Endothelial cell (in vitro differentiated cells): ENCODE measurements at regions not wholly inside any gene's neighbourhood (a gene's known extent, or its start where the extent isn't known, plus 50 kb on each side); places are given as distances from the start of the nearest gene placed in this dataset.

Experiments
- DNase-seq: peaks from one replicate; pipeline ENCODE4 v3.0.0; 2021; ENCODE audit warnings: low spot score
- H3K27ac Mint-ChIP-seq: one replicate; pipeline ENCODE4 v1.8.0; 2021; ENCODE audit warnings: mixed read lengths, inconsistent platforms; ENCODE audit not compliant: unreplicated experiment
- H3K27me3 Mint-ChIP-seq: one replicate; pipeline ENCODE4 v1.8.0; 2021; ENCODE audit warnings: mild to moderate bottlenecking, moderate library complexity, mixed read lengths, inconsistent platforms; ENCODE audit not compliant: unreplicated experiment
- H3K36me3 Mint-ChIP-seq: one replicate; pipeline ENCODE4 v1.8.0; 2021; ENCODE audit warnings: mild to moderate bottlenecking, low read depth, mixed read lengths, inconsistent platforms; ENCODE audit not compliant: unreplicated experiment
- H3K4me1 Mint-ChIP-seq: one replicate; pipeline ENCODE4 v1.8.0; 2021; ENCODE audit warnings: mild to moderate bottlenecking, mixed read lengths, inconsistent platforms; ENCODE audit not compliant: unreplicated experiment
- H3K4me3 Mint-ChIP-seq: one replicate; pipeline ENCODE4 v1.8.0; 2021; ENCODE audit warnings: mild to moderate bottlenecking, mixed read lengths, inconsistent platforms; ENCODE audit not compliant: unreplicated experiment
- H3K9me3 Mint-ChIP-seq: one replicate; pipeline ENCODE4 v1.8.0; 2021; ENCODE audit warnings: mixed read lengths, inconsistent platforms; ENCODE audit not compliant: unreplicated experiment
- TF ChIP-seq, protein P1 (sequence below): fragments of 200-600 bp; sonication (generic); IDR thresholded peaks from one replicate; pipeline ENCODE4 v1.5.0; 2021; ENCODE audit warnings: antibody characterized with exemption; ENCODE audit not compliant: unreplicated experiment

GRCh38 chr13:105168295-105168694 is 1367.2 kb downstream of the EFNB2 start:
- Mint-ChIP-seq H3K36me3 (no peaks in the 10 kb centered on the region), H3K4me1 (no peaks in the 10 kb centered on the region), H3K27ac (no peak overlapping the region), H3K4me3 (no peak overlapping the region), H3K27me3 (no peaks in the 10 kb centered on the region), H3K9me3 (no peaks in the 10 kb centered on the region)
- DNase-seq = no peak
- TF ChIP-seq, protein P1, sequence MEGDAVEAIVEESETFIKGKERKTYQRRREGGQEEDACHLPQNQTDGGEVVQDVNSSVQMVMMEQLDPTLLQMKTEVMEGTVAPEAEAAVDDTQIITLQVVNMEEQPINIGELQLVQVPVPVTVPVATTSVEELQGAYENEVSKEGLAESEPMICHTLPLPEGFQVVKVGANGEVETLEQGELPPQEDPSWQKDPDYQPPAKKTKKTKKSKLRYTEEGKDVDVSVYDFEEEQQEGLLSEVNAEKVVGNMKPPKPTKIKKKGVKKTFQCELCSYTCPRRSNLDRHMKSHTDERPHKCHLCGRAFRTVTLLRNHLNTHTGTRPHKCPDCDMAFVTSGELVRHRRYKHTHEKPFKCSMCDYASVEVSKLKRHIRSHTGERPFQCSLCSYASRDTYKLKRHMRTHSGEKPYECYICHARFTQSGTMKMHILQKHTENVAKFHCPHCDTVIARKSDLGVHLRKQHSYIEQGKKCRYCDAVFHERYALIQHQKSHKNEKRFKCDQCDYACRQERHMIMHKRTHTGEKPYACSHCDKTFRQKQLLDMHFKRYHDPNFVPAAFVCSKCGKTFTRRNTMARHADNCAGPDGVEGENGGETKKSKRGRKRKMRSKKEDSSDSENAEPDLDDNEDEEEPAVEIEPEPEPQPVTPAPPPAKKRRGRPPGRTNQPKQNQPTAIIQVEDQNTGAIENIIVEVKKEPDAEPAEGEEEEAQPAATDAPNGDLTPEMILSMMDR = no peak

GRCh38 chr13:105167385-105167784 is 1368.1 kb downstream of the EFNB2 start:
- DNase-seq = no peak
- H3K9me3 Mint-ChIP-seq = no peaks in the 10 kb centered on the region

GRCh38 chr13:105165449-105166125 is 1369.9 kb downstream of the EFNB2 start:
- DNase-seq = no peak
- Mint-ChIP-seq H3K36me3 (no peaks in the 10 kb centered on the region), H3K9me3 (no peaks in the 10 kb centered on the region), H3K27me3 (no peaks in the 10 kb centered on the region), H3K4me3 (no peak overlapping the region), H3K27ac (no peak overlapping the region), H3K4me1 (no peaks in the 10 kb centered on the region)
- TF ChIP-seq, protein P1 = no peak

More at GRCh38 chr13:105167385-105167784, 1368.1 kb downstream of the EFNB2 start:
- TF ChIP-seq, protein P1 = no peak
- no peak overlapping the region for H3K27ac Mint-ChIP-seq
- H3K4me1 Mint-ChIP-seq = no peaks in the 10 kb centered on the region
- no peak overlapping the region for H3K4me3 Mint-ChIP-seq
- H3K36me3 Mint-ChIP-seq = no peaks in the 10 kb centered on the region
- no peaks in the 10 kb centered on the region for H3K27me3 Mint-ChIP-seq

DNA sequence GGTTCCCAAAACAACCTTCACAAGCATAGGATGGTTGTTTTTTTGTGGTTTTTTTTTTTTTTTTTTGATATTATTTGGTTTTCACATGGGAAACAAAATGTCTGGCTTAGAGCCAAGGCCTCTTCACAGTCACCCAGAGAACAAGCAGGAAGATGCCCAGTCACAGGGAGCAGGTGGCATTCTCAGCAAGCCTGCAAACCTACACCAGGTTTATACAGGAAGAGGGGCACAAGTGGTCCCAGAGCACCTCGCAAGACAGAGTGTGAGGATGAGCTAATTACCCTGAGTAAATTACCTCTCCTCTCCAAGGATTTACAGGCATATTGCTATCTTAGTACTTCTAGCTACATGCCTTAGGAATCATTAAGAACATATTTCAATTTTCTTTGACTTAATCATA is 1375.6 kb downstream of the EFNB2 start:
- H3K4me3 Mint-ChIP-seq = no peak overlapping the region
- no peaks in the 10 kb centered on the region for H3K27me3 Mint-ChIP-seq
- H3K4me1 Mint-ChIP-seq = no peaks in the 10 kb centered on the region
- TF ChIP-seq, protein P1 = no peak
- no peaks in the 10 kb centered on the region for H3K36me3 Mint-ChIP-seq
- DNase-seq = no peak
- no peak overlapping the region for H3K27ac Mint-ChIP-seq
- H3K9me3 Mint-ChIP-seq = no peaks in the 10 kb centered on the region

DNA sequence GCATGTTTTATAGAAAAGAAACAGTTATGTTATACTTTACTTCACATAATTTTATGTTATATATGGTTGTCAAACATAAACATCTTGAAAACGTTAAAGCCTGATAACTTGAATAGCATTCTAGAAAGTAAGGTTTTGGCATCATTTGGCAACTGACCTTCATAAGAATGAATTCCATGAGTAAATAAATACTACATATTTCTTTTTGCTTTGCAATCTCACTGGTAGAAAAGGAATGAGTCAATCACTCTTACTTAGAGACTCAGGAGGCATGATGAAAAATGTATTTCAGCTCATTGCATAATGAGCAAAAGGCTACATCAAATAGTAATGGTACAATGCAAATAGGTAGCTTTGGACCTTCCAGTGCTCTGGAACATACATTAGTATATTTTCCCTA is 1381.9 kb downstream of the EFNB2 start:
- Mint-ChIP-seq H3K9me3 (no peaks in the 10 kb centered on the region), H3K4me1 (no peaks in the 10 kb centered on the region), H3K27ac (no peak overlapping the region), H3K4me3 (no peak overlapping the region), H3K36me3 (no peaks in the 10 kb centered on the region), H3K27me3 (no peaks in the 10 kb centered on the region)
- DNase-seq = no peak
- TF ChIP-seq, protein P1 = no peak
